NCI-H345 treated with DMSO at 0.1 percent for 48 hours (cell line): ENCODE measurements at regions not wholly inside any gene's neighbourhood (a gene's known extent, or its start where the extent isn't known, plus 50 kb on each side); places are given as distances from the start of the nearest gene placed in this dataset.
"Not testable (repeated sequence)": the region's sequence is repeated elsewhere in the genome, so short reads cannot be mapped to it uniquely, and the experiment has no call there.

Experiments
- DNase-seq: peaks from one replicate; lab custom pipeline; 2025; ENCODE audit not compliant: unreplicated experiment; lab: John Stamatoyannopoulos, UW

- DNase-seq: no peak
These were observed 544.1 kb upstream of the CDH7 start for GRCh38 chr18:65206551-65207260.

DNA sequence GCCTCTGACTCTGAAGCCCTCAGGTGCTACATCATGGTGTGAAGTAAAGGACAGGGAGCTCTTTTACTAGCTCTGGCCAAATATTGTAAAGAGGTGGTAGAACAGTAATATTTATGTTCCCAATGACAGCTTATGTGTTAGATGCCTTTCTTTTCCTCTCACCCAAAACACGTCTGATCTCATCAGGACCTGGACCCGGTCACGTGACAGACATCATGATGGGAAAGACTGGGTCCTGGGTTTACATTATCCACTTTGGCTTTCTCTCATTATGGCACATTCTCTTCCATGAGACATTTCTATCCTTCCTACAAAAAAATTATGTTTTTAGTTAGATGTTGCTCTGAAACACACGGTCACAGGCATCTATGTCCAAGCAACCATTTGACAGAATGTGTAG, 548.7 kb upstream of the CDH7 start:
- no peak for DNase-seq

GRCh38 chr18:65175681-65176080, 575.1 kb upstream of the CDH7 start:
- no peak for DNase-seq

GRCh38 chr18:65162086-65162485, 588.7 kb upstream of the CDH7 start:
- not testable (repeated sequence) for DNase-seq

DNA sequence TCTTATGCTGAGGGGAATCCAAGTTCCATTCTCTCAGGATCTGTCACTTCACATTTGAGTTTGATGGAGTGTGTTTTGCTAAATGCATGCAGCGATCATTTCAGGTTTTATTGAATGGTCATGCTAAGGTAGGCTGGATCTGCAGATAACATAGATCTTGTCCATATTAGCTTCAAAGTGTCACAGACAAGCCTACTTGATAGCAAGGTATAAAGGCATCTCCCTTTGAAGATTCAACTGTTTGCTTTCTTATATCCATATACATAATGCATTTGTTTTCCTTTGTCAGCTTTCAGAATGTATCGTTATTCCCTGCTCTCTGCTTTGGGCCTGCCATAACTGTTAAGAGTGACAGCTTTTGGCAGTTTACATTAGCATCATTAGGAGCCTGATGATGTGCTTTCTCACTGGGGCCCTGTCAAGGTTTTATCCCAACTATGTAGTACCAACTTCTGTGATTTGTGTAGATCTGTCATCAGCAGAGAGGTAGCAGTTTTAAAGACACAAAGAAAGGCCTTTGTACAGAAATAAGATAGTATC, 604.3 kb upstream of the CDH7 start:
- no peak for DNase-seq

- DNase-seq: no peak
These were observed 605.5 kb upstream of the CDH7 start for GRCh38 chr18:65145312-65145711.

- no peak for DNase-seq
These were observed 617.2 kb upstream of the CDH7 start for GRCh38 chr18:65133610-65134009.

DNA sequence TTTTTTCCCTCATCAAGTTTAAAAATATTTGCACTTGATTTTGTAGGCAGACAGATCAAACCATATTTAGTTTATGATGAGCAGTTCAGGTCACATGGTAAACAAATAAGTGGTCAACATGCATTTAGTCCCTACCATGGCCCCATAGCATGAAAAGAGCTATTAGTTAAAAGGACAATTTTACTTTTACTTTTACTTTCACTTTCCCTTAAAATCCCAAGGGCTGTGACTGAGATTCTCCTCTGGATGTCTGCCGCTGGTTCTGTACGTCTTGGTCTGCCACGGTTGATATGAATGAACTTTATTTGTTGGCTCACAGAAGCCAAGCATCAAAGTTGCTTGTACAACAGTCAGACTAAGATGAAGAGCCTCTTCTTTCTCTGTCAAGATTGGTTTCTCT, 626.2 kb upstream of the CDH7 start:
- DNase-seq: no peak

GRCh38 chr18:65103864-65104263, 646.9 kb upstream of the CDH7 start:
- no peak for DNase-seq

DNA sequence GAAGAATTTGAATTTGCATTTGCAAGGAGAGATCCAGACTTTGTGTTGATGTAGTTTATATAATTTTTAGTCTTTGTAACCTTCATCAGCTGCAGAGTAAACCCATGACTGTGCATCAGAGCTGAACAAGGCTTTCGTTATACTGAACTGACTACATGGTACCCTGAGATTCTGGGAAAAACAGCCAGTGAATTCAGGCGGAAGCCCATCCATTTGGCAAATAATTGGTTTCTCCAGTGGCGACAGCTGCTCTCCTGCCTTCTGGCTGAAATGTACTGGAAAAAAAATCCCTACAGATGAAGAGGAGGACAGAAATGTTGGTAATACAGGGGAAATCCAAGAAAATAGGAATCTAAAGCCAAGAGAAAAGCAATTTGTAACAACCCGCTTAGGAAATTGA, 657.5 kb upstream of the CDH7 start:
- DNase-seq: no peak

- DNase-seq: no peak
These were observed 659.0 kb upstream of the CDH7 start for GRCh38 chr18:65091744-65092329.

DNA sequence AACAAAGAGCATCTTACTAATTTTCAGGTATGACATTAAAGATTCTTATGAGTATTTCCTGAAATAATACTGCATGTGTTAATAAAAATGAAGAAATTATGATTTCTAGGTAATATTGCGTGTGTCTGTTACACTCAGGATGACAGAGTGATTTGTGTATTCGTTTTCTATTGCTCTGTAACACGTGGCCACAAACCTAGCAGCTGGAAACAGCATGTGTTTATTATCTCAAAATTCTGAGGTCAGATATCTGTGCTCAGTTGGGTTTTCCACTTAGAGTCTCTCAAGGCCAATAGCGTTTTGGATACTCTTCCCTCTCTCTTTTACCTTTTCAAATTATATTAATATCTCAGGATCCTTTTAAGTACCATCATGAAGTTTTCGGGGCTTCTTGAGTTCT, 667.9 kb upstream of the CDH7 start:
- no peak for DNase-seq

DNA sequence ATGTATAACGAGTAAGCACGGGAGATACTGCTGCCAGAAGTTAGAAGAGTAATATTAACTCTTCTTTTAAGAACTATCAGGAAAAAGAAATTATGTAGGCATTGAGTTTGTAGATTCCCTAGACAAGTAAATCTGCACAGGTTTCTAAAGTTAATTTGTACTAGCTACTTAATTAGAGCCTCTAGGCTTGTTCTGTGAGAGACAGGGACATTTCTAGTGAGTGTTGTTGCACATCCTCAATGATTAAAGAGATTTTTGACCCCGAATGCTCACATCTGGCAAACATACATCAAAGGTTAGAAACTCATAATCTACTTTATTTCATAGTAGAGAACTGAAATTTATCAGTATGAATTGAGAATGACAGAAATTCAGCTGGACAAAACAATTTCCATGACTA, 669.0 kb upstream of the CDH7 start:
- DNase-seq: no peak

- DNase-seq: no peak
These were observed 677.7 kb upstream of the CDH7 start for GRCh38 chr18:65073060-65073550.

GRCh38 chr18:65057439-65058083, 693.3 kb upstream of the CDH7 start:
- DNase-seq: no peak

- no peak for DNase-seq
These were observed 694.2 kb upstream of the CDH7 start for GRCh38 chr18:65056575-65056974.

DNA sequence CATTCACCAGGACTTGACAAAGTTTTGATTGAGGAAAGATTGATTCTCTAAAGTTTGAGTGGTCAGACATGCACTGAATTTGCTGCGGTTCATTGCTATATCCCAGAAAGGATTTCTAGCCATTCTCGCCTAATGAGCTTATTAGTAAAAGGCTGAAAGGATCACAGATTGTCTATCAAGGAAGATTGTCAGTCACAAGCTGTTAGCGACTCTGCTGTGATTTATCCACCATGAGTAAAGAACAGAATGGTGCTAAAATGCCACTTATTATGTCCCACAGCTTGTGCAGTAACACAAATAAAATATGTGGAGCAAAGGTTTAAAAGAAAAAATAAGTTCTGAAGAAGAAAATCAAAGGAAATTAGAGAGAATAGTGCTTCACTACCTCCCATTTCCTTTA, 701.2 kb upstream of the CDH7 start:
- no peak for DNase-seq

- DNase-seq: no peak
These were observed 711.2 kb upstream of the CDH7 start for GRCh38 chr18:65039578-65039977.

GRCh38 chr18:65035701-65036100, 715.1 kb upstream of the CDH7 start:
- DNase-seq: no peak

DNA sequence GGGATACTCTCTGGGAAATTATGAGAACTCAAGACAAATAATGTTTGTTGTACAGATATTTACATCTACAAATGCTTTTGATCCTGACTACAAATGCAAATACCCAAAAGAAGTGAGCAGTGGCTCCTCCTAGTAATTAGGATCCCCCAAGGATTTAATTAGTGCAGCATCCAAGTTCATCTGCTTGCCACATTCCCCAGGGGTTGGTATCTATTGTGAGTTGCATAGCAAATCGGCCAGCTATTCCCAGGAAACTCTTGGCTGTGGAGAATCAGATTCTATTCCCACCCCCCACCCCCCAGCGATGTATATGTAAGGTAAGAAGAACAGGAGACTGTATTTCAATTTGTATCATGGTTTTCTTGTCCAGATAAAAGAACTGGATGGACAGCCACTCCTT, 725.1 kb upstream of the CDH7 start:
- DNase-seq: no peak

DNA sequence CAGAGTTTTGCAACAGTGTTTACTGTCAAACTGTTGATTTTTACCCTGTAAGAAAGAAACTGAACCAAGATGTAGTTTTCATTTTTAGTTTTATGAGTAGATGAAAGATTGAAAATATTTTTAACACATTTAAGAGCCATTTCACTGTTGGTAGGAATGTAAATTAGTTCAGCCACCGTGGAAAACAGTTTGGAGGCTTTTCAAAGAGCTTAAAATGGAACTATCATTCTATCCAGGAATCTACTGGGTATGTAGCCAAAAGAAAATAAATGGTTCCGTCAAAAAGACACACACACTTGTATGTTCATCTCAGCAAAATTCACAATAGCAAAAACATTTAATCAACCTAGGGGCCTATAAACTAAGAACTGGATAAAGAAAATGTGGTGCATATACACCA, 729.8 kb upstream of the CDH7 start:
- no peak for DNase-seq

- DNase-seq: no peak
These were observed 732.6 kb upstream of the CDH7 start for GRCh38 chr18:65018184-65018583.
